Sciatic nerve (tissue), 2 donors: ENCODE measurements at regions not wholly inside any gene's neighbourhood (a gene's known extent, or its start where the extent isn't known, plus 50 kb on each side); places are given as distances from the start of the nearest gene placed in this dataset.
"Not testable (repeated sequence)": the region's sequence is repeated elsewhere in the genome, so short reads cannot be mapped to it uniquely, and the experiment has no call there.

Experiments used
- ATAC-seq: fragments of 200-7000 bp; cut with Tn5 transposase; one replicate; pipeline ENCODE4 v1.9.1; 2020; ENCODE audit warnings: mild to moderate bottlenecking, moderate library complexity
- DNase-seq: peaks from one replicate; pipeline ENCODE4 v3.0.0-alpha.2; 2020; ENCODE audit warnings: low spot score
- intact Hi-C: fragments of 100-400 bp; cut with DNase I; formaldehyde crosslinking; loops from one replicate; pipeline ENCODE4 v1.14.2; 2022
- donor health status: DM: no; HTN: no; CAD: no.
- donor health status: DM: no; HTN: no; CAD: no.

GRCh38 chrX:115394806-115395205 lies 105.3 kb downstream of the LUZP4 start:
- ATAC-seq, DNase-seq, intact Hi-C loops: not testable (repeated sequence)

GRCh38 chrX:115399306-115399705 lies 109.8 kb downstream of the LUZP4 start:
- DNase-seq (no peak), ATAC-seq (no peak)
- intact Hi-C loops, result no loop called here

GRCh38 chrX:115400960-115401359 lies 111.4 kb downstream of the LUZP4 start:
- ATAC-seq (no peak), DNase-seq (no peak)
- intact Hi-C loops, result no loop called here

- DNase-seq, result no peak
- ATAC-seq, result no peak
- intact Hi-C loops, result no loop called here
Measured at GRCh38 chrX:115402299-115402698, 112.8 kb downstream of the LUZP4 start.

GRCh38 chrX:115408771-115409400 lies 119.4 kb downstream of the LUZP4 start:
- DNase-seq (no peak), ATAC-seq (no peak)
- intact Hi-C loops, result no loop called here

GRCh38 chrX:115409551-115409950 lies 120.0 kb downstream of the LUZP4 start:
- intact Hi-C loops, result no loop called here
- ATAC-seq, result no peak

GRCh38 chrX:115410731-115411428 lies 121.4 kb downstream of the LUZP4 start:
- intact Hi-C loops, result no loop called here
- no peak for ATAC-seq
- no peak for DNase-seq

More at GRCh38 chrX:115409551-115409950, 120.0 kb downstream of the LUZP4 start:
- no peak for DNase-seq

- no peak for DNase-seq
- intact Hi-C loops, result no loop called here
- ATAC-seq, result no peak
Measured at GRCh38 chrX:115413246-115413878, 123.8 kb downstream of the LUZP4 start.

- DNase-seq (no peak), ATAC-seq (no peak)
- intact Hi-C loops, result no loop called here
Measured at GRCh38 chrX:115419069-115419468, 129.6 kb downstream of the LUZP4 start.

- ATAC-seq (no peak), DNase-seq (no peak)
- intact Hi-C loops, result no loop called here
Measured at GRCh38 chrX:115423086-115423485, 133.6 kb downstream of the LUZP4 start.

GRCh38 chrX:115425359-115425758 lies 135.6 kb upstream of the PLS3 start:
- ATAC-seq (no peak), DNase-seq (no peak)
- intact Hi-C loops, result no loop called here

- ATAC-seq (no peak), DNase-seq (no peak)
- intact Hi-C loops, result no loop called here
Measured at GRCh38 chrX:115427861-115428410, 133.0 kb upstream of the PLS3 start.

GRCh38 chrX:115434834-115435233 lies 126.1 kb upstream of the PLS3 start:
- DNase-seq, ATAC-seq, intact Hi-C loops: not testable (repeated sequence)

GRCh38 chrX:115437841-115438595 lies 123.0 kb upstream of the PLS3 start:
- intact Hi-C loops, result no loop called here
- ATAC-seq (no peak), DNase-seq (no peak)

GRCh38 chrX:115448146-115448545 lies 112.8 kb upstream of the PLS3 start:
- DNase-seq, result no peak
- ATAC-seq, result no peak
- intact Hi-C loops, result no loop called here

GRCh38 chrX:115449742-115450141 lies 111.2 kb upstream of the PLS3 start:
- ATAC-seq (peak; percentile 20), DNase-seq (peak; percentile 76)
- intact Hi-C loops, result no loop called here

GRCh38 chrX:115452251-115452650 lies 108.7 kb upstream of the PLS3 start:
- ATAC-seq (peak; percentile 44), DNase-seq (no peak)
- intact Hi-C loops, result no loop called here

GRCh38 chrX:115459883-115460880 lies 100.8 kb upstream of the PLS3 start:
- ATAC-seq, result peak; percentile 51
- intact Hi-C loops, result no loop called here

More at GRCh38 chrX:115459883-115460880, 100.8 kb upstream of the PLS3 start:
- no peak for DNase-seq
